PC-9 (cell line): ENCODE measurements at regions not wholly inside any gene's neighbourhood (a gene's known extent, or its start where the extent isn't known, plus 50 kb on each side); places are given as distances from the start of the nearest gene placed in this dataset.

ENCODE experiments used
- BruUV-seq: library from RNA; stranded (reverse); fragments of 400-500 nt; replicated peaks from 2 replicates; lab custom pipeline; 2021; lab: Mats Ljungman, UMichigan
- CTCF ChIA-PET: fragments of 300-600 bp; sonication (Branson Sonifier 250); formaldehyde crosslinking; loops from one replicate; lab custom pipeline; 2022; ENCODE audit warnings: antibody characterized with exemption; lab: Charles Lee
- POLR2A ChIA-PET: fragments of 300-600 bp; sonication (Branson Sonifier 250); formaldehyde crosslinking; loops from one replicate; lab custom pipeline; 2022; ENCODE audit warnings: antibody characterized with exemption; ENCODE audit not compliant: unreplicated experiment; lab: Charles Lee
- DNase-seq, 2 experiments: peaks; one replicate each; pipeline versions ENCODE4 v3.0.0 to v3.0.0-alpha.2; 2015 to 2022; ENCODE audit warnings: mixed read lengths in 1 of 2
- H2AFZ ChIP-seq: fragments of 200-600 bp; sonication (generic); 2 replicates; pipeline ENCODE4 v1.8.1; 2017; ENCODE audit warnings: antibody characterized with exemption
- H3F3A ChIP-seq: fragments of 200-600 bp; sonication (generic); 2 replicates; pipeline ENCODE4 v1.8.1; 2017; ENCODE audit warnings: antibody characterized with exemption, mild to moderate bottlenecking, low read depth; ENCODE audit not compliant: insufficient read depth
- H3K27ac ChIP-seq: fragments of 200-600 bp; sonication (generic); 2 replicates; pipeline ENCODE4 v1.6.1; 2016; ENCODE audit warnings: mixed run types
- H3K27me3 ChIP-seq: fragments of 200-600 bp; sonication (generic); 2 replicates; pipeline ENCODE4 v1.6.1; 2016; ENCODE audit warnings: low read depth, mixed run types; ENCODE audit not compliant: insufficient read depth
- H3K36me3 ChIP-seq: fragments of 200-600 bp; sonication (generic); 2 replicates; pipeline ENCODE4 v1.6.1; 2016; ENCODE audit warnings: low read depth, mixed run types
- H3K4me1 ChIP-seq: fragments of 200-600 bp; sonication (generic); replicated peaks from 2 replicates; pipeline ENCODE4 v1.6.1; 2016; ENCODE audit warnings: mixed run types; ENCODE audit not compliant: insufficient read depth
- H3K4me2 ChIP-seq: fragments of 200-600 bp; sonication (generic); 2 replicates; pipeline ENCODE4 v1.6.1; 2017; ENCODE audit warnings: mixed run types
- H3K4me3 ChIP-seq: fragments of 200-600 bp; sonication (generic); 2 replicates; pipeline ENCODE4 v1.6.1; 2016; ENCODE audit warnings: mixed run types
- H3K79me2 ChIP-seq: fragments of 200-600 bp; sonication (generic); 2 replicates; pipeline ENCODE4 v1.6.1; 2017; ENCODE audit warnings: low read depth, mixed run types
- H3K9me2 ChIP-seq: fragments of 200-600 bp; sonication (generic); 2 replicates; pipeline ENCODE4 v1.8.1; 2017; ENCODE audit warnings: mild to moderate bottlenecking; ENCODE audit not compliant: insufficient read depth
- H3K9me3 ChIP-seq: fragments of 200-600 bp; sonication (generic); 2 replicates; pipeline ENCODE4 v1.8.1; 2016; ENCODE audit warnings: low read depth; ENCODE audit not compliant: insufficient read depth
- H4K20me1 ChIP-seq: fragments of 200-600 bp; sonication (generic); 2 replicates; pipeline ENCODE4 v1.8.1; 2017; ENCODE audit not compliant: insufficient read depth
- EZH2 ChIP-seq: fragments of 200-600 bp; sonication (generic); IDR thresholded peaks from 2 replicates; pipeline ENCODE4 v1.8.0; 2017; ENCODE audit warnings: antibody characterized with exemption, low read depth
- intact Hi-C: fragments of 100-400 bp; cut with micrococcal nuclease; formaldehyde crosslinking; loops from one replicate; pipeline ENCODE4 v1.10.0; 2022; ENCODE audit not compliant: unreplicated experiment
- TF ChIP-seq, protein P1 (sequence below): fragments of 200-600 bp; sonication (generic); conservative IDR thresholded peaks from 2 replicates; pipeline ENCODE4 v1.6.1; 2017; ENCODE audit warnings: mixed run types, antibody characterized with exemption, mild to moderate bottlenecking, moderate library complexity

DNA sequence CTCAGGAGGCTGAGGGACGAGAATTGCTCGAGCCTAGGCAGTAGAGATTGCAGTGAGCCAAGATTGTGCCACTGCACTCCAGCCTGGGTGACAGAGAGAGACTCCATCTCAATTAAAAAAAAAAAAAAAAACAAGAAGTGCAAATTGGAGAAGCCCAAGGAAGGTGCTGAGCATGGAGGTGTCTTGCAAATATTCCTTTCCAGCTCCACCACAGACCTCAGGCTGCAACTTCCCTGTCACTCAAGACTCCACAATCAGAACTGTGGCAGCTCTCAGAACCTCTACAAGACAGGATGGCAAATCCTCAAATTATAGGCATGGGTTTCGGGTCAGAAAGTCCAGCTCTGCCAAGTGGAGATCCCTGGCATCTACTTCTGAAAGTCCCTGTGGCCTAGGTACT, 104.4 kb upstream of the TIAM1 start:
- intact Hi-C loops = no loop called here
- BruUV-seq = no TSS peak
- CTCF ChIA-PET = no interaction called here

GRCh38 chr21:31447505-31447904, 103.4 kb upstream of the TIAM1 start:
- no peak overlapping the region for H3K4me3 ChIP-seq
- no peaks in the 10 kb centered on the region for H3K9me3 ChIP-seq
- H3K79me2 ChIP-seq = no peaks in the 10 kb centered on the region
- no peaks in the 10 kb centered on the region for H3K27me3 ChIP-seq
- DNase-seq = no peak
- H3K4me1 ChIP-seq = peaks cover 5% of the 10 kb centered on the region
- TF ChIP-seq, protein P1, sequence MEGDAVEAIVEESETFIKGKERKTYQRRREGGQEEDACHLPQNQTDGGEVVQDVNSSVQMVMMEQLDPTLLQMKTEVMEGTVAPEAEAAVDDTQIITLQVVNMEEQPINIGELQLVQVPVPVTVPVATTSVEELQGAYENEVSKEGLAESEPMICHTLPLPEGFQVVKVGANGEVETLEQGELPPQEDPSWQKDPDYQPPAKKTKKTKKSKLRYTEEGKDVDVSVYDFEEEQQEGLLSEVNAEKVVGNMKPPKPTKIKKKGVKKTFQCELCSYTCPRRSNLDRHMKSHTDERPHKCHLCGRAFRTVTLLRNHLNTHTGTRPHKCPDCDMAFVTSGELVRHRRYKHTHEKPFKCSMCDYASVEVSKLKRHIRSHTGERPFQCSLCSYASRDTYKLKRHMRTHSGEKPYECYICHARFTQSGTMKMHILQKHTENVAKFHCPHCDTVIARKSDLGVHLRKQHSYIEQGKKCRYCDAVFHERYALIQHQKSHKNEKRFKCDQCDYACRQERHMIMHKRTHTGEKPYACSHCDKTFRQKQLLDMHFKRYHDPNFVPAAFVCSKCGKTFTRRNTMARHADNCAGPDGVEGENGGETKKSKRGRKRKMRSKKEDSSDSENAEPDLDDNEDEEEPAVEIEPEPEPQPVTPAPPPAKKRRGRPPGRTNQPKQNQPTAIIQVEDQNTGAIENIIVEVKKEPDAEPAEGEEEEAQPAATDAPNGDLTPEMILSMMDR = no peak
- TF ChIP-seq EZH2 = no peak
- CTCF ChIA-PET = no interaction called here
- no peaks in the 10 kb centered on the region for H4K20me1 ChIP-seq
- H3K9me2 ChIP-seq = no peaks in the 10 kb centered on the region
- H2AFZ ChIP-seq = no peak overlapping the region
- no peak overlapping the region for H3K27ac ChIP-seq
- H3K4me2 ChIP-seq = no peak overlapping the region
- no TSS peak for BruUV-seq
- 0 out of 2 replicates have a peak, but pooled peaks cover under 1% of the 10 kb centered on the region for H3F3A ChIP-seq
- H3K36me3 ChIP-seq = no peaks in the 10 kb centered on the region
- intact Hi-C loops = no loop called here
- POLR2A ChIA-PET = no interaction called here

More for the DNA sequence above, 104.4 kb upstream of the TIAM1 start:
- no peak for TF ChIP-seq EZH2
- TF ChIP-seq, protein P1 = no peak
- Histone ChIP-seq H3K4me1 (no peaks in the 10 kb centered on the region), H3K4me2 (no peak overlapping the region), H2AFZ (no peak overlapping the region), H3F3A (no peaks in the 10 kb centered on the region), H3K9me2 (no peaks in the 10 kb centered on the region), H3K36me3 (no peaks in the 10 kb centered on the region), H3K4me3 (no peak overlapping the region), H3K27ac (no peak overlapping the region), H3K9me3 (no peaks in the 10 kb centered on the region), H4K20me1 (no peaks in the 10 kb centered on the region), H3K79me2 (no peaks in the 10 kb centered on the region), H3K27me3 (no peaks in the 10 kb centered on the region)
- POLR2A ChIA-PET = no interaction called here
- DNase-seq = no peak

DNA sequence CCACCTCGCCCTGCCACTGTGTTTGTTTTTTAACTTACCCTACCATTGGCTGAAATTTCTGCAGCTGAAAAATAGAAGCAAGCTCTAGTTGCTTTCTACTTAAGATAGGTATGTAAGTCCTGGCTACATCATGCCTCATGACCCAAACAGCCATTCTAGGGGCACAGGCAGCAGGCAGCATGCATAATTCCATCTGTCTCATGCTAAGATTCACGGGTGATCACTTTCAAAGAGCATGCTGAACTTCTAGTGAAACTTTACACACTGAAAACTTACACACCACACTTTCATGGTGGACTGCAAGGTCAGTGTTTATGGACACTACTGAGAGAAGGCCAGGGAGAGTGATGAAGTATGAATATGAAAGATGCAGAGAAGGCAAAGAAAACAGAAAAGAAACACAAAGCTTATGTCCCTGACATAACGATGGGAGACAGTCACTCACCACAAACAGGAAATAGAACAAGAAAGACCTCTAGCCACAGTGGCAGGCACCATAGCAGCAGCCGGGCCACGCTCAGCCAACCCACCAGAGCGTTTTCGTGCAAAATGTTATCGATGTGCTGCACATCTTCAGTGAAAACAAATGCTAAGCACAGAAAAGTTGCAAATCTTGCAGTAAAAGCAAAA, 102.3 kb upstream of the TIAM1 start:
- CTCF ChIA-PET = no interaction called here
- POLR2A ChIA-PET = no interaction called here
- intact Hi-C loops = no loop called here

More for the DNA sequence above, 102.3 kb upstream of the TIAM1 start:
- Histone ChIP-seq H3K4me3 (no peak overlapping the region), H3K79me2 (no peaks in the 10 kb centered on the region), H3K27me3 (no peaks in the 10 kb centered on the region), H3K36me3 (no peaks in the 10 kb centered on the region), H4K20me1 (no peaks in the 10 kb centered on the region), H3K9me3 (no peaks in the 10 kb centered on the region), H3F3A (0 out of 2 replicates have a peak, but pooled peaks cover 4% of the 10 kb centered on the region), H3K27ac (no peak overlapping the region), H3K4me1 (peaks cover 11% of the 10 kb centered on the region), H3K4me2 (no peak overlapping the region), H3K9me2 (no peaks in the 10 kb centered on the region), H2AFZ (no peak overlapping the region)
- BruUV-seq = no TSS peak
- TF ChIP-seq, protein P1 = no peak
- no peak for TF ChIP-seq EZH2
- no peak for DNase-seq
